HG03442 (cell line): ENCODE measurements at regions not wholly inside any gene's neighbourhood (a gene's known extent, or its start where the extent isn't known, plus 50 kb on each side); places are given as distances from the start of the nearest gene placed in this dataset.
"Not testable (repeated sequence)": the region's sequence is repeated elsewhere in the genome, so short reads cannot be mapped to it uniquely, and the experiment has no call there.

Experiments
- ATAC-seq: cut with Tn5 transposase; IDR thresholded peaks from one replicate; pipeline ENCODE4 v1.9.1; 2021; ENCODE audit warnings: mild to moderate bottlenecking, moderate library complexity; ENCODE audit not compliant: unreplicated experiment

DNA sequence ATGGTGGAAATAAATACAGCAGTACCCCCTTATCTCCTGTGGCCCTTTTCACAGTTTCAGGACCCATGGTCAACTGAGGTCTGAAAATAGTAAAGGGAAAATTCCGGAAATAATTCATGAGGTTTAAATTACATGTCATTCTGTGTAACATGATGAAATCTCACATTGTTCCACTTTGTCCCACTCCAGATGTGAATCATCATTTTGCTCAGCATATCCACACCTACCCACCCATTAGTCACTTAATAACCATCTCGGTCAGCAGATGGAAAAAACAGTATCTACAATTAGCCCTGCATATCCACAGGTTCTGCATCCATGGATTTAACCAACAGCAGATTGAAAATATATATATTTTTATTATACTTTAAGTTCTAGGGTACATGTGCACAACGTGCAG lies 86.9 kb upstream of the GORAB start:
- ATAC-seq, result no peak

DNA sequence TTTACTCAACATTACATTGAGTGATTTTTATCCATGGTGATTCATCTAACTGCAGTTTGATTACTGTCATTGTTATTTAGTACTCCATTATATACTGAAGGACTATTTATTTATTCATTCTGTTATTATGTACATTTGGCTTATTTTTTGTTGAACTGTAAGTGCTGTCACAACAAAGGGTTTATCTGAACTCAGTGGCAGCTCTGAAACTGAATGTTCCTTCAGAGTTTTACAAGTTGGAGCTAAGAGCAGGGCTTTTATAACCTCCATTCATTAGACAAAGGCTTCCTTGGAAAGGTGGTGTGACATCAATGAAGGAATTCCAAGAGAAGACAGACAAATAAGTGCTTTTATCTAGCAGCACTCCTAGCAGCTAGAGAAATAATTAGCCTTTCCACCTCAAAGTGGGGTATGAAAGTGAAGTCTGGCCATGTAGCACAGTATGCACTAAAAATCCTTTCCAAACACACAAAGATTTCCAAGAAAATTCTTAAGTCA lies 83.3 kb upstream of the GORAB start:
- no peak for ATAC-seq

- ATAC-seq, result not testable (repeated sequence)
These were observed 74.5 kb upstream of the GORAB start for GRCh38 chr1:170457325-170458050.

DNA sequence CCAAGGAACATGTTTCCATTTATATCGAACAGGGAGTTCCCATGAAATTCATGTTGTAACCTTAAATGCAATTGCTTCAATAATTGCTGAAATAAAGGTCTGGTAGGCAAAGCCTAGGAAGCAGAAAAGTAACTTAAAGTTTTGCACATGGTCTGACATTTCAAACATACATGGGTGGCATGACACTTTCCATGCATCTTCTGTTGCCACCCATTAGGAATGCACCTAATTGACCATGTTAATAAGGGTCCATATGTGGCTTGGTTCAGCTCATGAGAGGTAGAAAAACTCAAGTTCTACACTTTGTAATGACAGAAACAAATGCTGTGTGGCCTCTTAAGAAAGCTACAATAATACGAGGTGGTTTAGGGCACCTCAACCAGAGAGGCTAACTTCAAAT lies 72.0 kb upstream of the GORAB start:
- ATAC-seq, result no peak

GRCh38 chr1:170460414-170461155 lies 71.4 kb upstream of the GORAB start:
- no peak for ATAC-seq

DNA sequence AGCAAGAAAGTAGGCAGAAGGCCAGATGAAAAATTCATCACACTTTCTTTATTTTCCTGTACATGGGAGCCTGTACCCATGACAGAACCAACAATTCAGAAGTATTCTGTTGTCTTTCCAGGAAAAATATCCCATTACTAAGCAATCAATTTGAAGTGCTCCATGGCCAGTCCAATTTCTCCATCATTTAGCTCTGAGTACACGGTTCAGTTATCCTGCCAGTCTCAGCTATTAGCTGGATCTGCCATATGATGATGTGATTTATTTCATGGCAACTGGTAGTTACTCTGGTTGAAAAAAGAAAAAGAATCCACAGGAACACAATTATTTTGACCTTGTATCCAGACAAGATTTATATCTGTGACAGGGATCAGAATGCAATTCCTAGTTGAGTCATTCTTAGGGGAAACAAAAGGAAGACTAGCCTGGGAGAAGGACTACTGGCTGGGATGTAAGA lies 70.6 kb upstream of the GORAB start:
- no peak for ATAC-seq

DNA sequence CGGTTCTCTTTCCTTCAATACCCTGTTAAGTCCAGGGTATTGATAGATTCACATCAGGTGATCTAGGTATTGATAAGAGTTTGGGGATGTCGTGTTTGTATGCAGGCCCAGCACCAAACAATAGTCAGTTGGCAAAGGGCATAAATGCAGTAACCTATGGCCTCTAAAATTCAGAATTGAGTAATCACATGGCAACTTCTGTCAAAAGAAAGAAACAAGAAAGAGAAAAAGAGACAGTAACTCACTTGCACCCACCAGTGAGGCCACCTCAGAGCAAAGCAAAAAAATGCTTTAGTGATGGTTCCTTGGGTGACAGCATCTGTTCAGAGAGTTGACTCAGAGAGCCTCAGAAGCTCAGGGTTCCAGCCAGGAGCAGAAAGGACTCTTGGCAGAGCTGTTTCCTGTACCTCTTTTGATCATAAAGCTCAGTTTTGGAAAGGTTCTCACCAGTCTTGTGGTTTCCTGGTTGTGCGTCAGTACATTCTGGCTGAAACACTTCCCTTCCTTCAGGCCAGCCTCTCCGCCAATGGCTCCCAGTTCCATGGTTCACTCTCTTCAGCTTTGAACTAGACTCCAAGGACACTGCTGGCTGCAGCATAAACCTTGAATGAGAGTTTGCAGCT lies 70.1 kb upstream of the GORAB start:
- no peak for ATAC-seq

DNA sequence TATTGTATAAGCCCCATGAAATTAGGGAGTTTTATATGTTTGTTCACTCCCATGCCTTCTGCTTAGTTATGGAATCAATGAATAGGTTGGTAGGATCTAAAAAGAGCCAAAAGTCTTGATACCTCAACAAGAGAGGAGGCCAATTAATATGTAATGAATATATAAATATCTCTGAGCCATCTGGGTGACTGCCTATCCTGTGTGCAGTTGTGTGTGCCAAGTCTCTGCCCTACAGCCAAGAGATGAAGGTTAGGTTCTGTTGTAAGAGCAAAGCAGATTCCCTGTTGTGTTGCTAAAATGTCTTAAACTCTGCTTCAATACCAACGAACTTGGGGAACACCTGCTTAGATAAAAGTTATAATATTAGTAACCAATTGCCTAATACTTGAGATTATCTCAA lies 61.8 kb upstream of the GORAB start:
- ATAC-seq, result no peak

GRCh38 chr1:170471398-170472053 lies 60.4 kb upstream of the GORAB start:
- ATAC-seq, result no peak

DNA sequence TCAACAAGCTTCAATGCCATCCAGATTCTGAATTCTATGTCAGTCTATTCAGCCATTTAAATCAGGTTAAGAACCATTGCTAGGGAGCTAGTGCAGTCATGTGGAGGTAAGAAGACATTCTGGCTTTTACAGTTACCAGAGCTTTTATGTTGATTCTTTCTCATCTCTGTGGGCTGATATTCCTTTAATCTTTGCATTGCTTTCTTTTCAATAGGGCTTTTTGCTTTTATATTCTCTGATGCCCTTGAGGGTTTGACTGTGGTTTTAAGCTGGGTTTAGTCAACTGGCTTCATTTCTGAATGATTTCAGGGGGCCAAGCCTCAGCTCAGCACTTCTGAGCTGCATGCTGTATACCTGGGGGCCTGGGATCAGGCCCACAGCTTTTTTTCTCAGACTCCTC lies 51.0 kb upstream of the GORAB start:
- no peak for ATAC-seq
